SK-N-SH (cell line): ENCODE measurements at regions not wholly inside any gene's neighbourhood (a gene's known extent, or its start where the extent isn't known, plus 50 kb on each side); places are given as distances from the start of the nearest gene placed in this dataset.

ENCODE experiments used
- MXI1 ChIP-seq: IDR thresholded peaks from 2 replicates; pipeline ENCODE4 v1.6.1; 2012; ENCODE audit warnings: mild to moderate bottlenecking, low read depth, low read length, improper control_type of control experiment
- SMC3 ChIP-seq: IDR thresholded peaks from 2 replicates; pipeline ENCODE4 v1.6.1; 2012; ENCODE audit warnings: low read depth, low read length, improper control_type of control experiment
- TF ChIP-seq, protein P1 (sequence below): IDR thresholded peaks from 2 replicates; pipeline ENCODE4 v1.6.1; 2012; ENCODE audit warnings: mild to moderate bottlenecking, low read depth, low read length, moderate library complexity
- TF ChIP-seq, protein P2 (sequence below): IDR thresholded peaks from 2 replicates; pipeline ENCODE4 v1.4.0; 2012; ENCODE audit warnings: low read depth, borderline replicate concordance

DNA sequence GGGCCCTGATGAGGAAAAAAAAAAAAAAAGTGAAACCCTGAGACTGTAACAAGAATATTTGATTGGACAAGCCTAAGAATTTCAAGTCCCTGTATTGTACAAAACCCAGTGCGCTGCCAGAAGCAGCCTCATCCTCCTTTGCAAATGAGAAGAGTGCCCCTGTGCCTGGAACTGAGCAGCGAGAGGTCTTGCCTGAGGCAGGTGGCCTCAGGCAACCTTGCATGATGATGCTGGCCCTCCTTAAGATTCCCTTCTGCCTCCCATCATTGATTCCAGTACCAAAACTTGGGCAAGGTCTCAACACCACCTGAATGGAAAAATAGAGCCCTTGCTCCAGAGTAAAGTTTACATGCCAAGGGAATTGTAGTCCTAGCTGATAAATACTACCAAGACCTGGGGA lies 129.6 kb upstream of the RAB4A start:
- TF ChIP-seq, protein P1, sequence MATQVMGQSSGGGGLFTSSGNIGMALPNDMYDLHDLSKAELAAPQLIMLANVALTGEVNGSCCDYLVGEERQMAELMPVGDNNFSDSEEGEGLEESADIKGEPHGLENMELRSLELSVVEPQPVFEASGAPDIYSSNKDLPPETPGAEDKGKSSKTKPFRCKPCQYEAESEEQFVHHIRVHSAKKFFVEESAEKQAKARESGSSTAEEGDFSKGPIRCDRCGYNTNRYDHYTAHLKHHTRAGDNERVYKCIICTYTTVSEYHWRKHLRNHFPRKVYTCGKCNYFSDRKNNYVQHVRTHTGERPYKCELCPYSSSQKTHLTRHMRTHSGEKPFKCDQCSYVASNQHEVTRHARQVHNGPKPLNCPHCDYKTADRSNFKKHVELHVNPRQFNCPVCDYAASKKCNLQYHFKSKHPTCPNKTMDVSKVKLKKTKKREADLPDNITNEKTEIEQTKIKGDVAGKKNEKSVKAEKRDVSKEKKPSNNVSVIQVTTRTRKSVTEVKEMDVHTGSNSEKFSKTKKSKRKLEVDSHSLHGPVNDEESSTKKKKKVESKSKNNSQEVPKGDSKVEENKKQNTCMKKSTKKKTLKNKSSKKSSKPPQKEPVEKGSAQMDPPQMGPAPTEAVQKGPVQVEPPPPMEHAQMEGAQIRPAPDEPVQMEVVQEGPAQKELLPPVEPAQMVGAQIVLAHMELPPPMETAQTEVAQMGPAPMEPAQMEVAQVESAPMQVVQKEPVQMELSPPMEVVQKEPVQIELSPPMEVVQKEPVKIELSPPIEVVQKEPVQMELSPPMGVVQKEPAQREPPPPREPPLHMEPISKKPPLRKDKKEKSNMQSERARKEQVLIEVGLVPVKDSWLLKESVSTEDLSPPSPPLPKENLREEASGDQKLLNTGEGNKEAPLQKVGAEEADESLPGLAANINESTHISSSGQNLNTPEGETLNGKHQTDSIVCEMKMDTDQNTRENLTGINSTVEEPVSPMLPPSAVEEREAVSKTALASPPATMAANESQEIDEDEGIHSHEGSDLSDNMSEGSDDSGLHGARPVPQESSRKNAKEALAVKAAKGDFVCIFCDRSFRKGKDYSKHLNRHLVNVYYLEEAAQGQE: no peak
- TF ChIP-seq MXI1: no peak
- no peak for TF ChIP-seq SMC3
- TF ChIP-seq, protein P2, sequence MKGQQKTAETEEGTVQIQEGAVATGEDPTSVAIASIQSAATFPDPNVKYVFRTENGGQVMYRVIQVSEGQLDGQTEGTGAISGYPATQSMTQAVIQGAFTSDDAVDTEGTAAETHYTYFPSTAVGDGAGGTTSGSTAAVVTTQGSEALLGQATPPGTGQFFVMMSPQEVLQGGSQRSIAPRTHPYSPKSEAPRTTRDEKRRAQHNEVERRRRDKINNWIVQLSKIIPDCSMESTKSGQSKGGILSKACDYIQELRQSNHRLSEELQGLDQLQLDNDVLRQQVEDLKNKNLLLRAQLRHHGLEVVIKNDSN: no peak
